C4-2B (cell line): ENCODE measurements at regions not wholly inside any gene's neighbourhood (a gene's known extent, or its start where the extent isn't known, plus 50 kb on each side); places are given as distances from the start of the nearest gene placed in this dataset.

Source experiments
- ZFX ChIP-seq: fragments of 450-650 bp; IDR thresholded peaks from 2 replicates; pipeline ENCODE4 v1.6.1; 2017
- TF ChIP-seq, protein P1 (sequence below): fragments of 450-650 bp; conservative IDR thresholded peaks from 2 replicates; pipeline ENCODE4 v1.5.1; 2017; ENCODE audit warnings: mild to moderate bottlenecking

GRCh38 chr3:159711560-159712333 is 276.9 kb upstream of the IL12A start:
- TF ChIP-seq, protein P1, sequence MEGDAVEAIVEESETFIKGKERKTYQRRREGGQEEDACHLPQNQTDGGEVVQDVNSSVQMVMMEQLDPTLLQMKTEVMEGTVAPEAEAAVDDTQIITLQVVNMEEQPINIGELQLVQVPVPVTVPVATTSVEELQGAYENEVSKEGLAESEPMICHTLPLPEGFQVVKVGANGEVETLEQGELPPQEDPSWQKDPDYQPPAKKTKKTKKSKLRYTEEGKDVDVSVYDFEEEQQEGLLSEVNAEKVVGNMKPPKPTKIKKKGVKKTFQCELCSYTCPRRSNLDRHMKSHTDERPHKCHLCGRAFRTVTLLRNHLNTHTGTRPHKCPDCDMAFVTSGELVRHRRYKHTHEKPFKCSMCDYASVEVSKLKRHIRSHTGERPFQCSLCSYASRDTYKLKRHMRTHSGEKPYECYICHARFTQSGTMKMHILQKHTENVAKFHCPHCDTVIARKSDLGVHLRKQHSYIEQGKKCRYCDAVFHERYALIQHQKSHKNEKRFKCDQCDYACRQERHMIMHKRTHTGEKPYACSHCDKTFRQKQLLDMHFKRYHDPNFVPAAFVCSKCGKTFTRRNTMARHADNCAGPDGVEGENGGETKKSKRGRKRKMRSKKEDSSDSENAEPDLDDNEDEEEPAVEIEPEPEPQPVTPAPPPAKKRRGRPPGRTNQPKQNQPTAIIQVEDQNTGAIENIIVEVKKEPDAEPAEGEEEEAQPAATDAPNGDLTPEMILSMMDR, result no peak
- TF ChIP-seq ZFX, result no peak
